PC-9 (cell line): ENCODE measurements at regions not wholly inside any gene's neighbourhood (a gene's known extent, or its start where the extent isn't known, plus 50 kb on each side); places are given as distances from the start of the nearest gene placed in this dataset.

Experiments used
- BruUV-seq: library from RNA; stranded (reverse); fragments of 400-500 nt; replicated peaks from 2 replicates; lab custom pipeline; 2021; lab: Mats Ljungman, UMichigan
- CTCF ChIA-PET: fragments of 300-600 bp; sonication (Branson Sonifier 250); formaldehyde crosslinking; loops from one replicate; lab custom pipeline; 2022; ENCODE audit warnings: antibody characterized with exemption; lab: Charles Lee
- POLR2A ChIA-PET: fragments of 300-600 bp; sonication (Branson Sonifier 250); formaldehyde crosslinking; loops from one replicate; lab custom pipeline; 2022; ENCODE audit warnings: antibody characterized with exemption; ENCODE audit not compliant: unreplicated experiment; lab: Charles Lee
- DNase-seq, 2 experiments: peaks; one replicate each; pipeline versions ENCODE4 v3.0.0 to v3.0.0-alpha.2; 2015 to 2022; ENCODE audit warnings: mixed read lengths in 1 of 2
- H2AFZ ChIP-seq: fragments of 200-600 bp; sonication (generic); 2 replicates; pipeline ENCODE4 v1.8.1; 2017; ENCODE audit warnings: antibody characterized with exemption
- H3F3A ChIP-seq: fragments of 200-600 bp; sonication (generic); 2 replicates; pipeline ENCODE4 v1.8.1; 2017; ENCODE audit warnings: antibody characterized with exemption, mild to moderate bottlenecking, low read depth; ENCODE audit not compliant: insufficient read depth
- H3K27ac ChIP-seq: fragments of 200-600 bp; sonication (generic); 2 replicates; pipeline ENCODE4 v1.6.1; 2016; ENCODE audit warnings: mixed run types
- H3K27me3 ChIP-seq: fragments of 200-600 bp; sonication (generic); 2 replicates; pipeline ENCODE4 v1.6.1; 2016; ENCODE audit warnings: low read depth, mixed run types; ENCODE audit not compliant: insufficient read depth
- H3K36me3 ChIP-seq: fragments of 200-600 bp; sonication (generic); 2 replicates; pipeline ENCODE4 v1.6.1; 2016; ENCODE audit warnings: low read depth, mixed run types
- H3K4me1 ChIP-seq: fragments of 200-600 bp; sonication (generic); replicated peaks from 2 replicates; pipeline ENCODE4 v1.6.1; 2016; ENCODE audit warnings: mixed run types; ENCODE audit not compliant: insufficient read depth
- H3K4me2 ChIP-seq: fragments of 200-600 bp; sonication (generic); 2 replicates; pipeline ENCODE4 v1.6.1; 2017; ENCODE audit warnings: mixed run types
- H3K4me3 ChIP-seq: fragments of 200-600 bp; sonication (generic); 2 replicates; pipeline ENCODE4 v1.6.1; 2016; ENCODE audit warnings: mixed run types
- H3K79me2 ChIP-seq: fragments of 200-600 bp; sonication (generic); 2 replicates; pipeline ENCODE4 v1.6.1; 2017; ENCODE audit warnings: low read depth, mixed run types
- H3K9me2 ChIP-seq: fragments of 200-600 bp; sonication (generic); 2 replicates; pipeline ENCODE4 v1.8.1; 2017; ENCODE audit warnings: mild to moderate bottlenecking; ENCODE audit not compliant: insufficient read depth
- H3K9me3 ChIP-seq: fragments of 200-600 bp; sonication (generic); 2 replicates; pipeline ENCODE4 v1.8.1; 2016; ENCODE audit warnings: low read depth; ENCODE audit not compliant: insufficient read depth
- H4K20me1 ChIP-seq: fragments of 200-600 bp; sonication (generic); 2 replicates; pipeline ENCODE4 v1.8.1; 2017; ENCODE audit not compliant: insufficient read depth
- EZH2 ChIP-seq: fragments of 200-600 bp; sonication (generic); IDR thresholded peaks from 2 replicates; pipeline ENCODE4 v1.8.0; 2017; ENCODE audit warnings: antibody characterized with exemption, low read depth
- intact Hi-C: fragments of 100-400 bp; cut with micrococcal nuclease; formaldehyde crosslinking; loops from one replicate; pipeline ENCODE4 v1.10.0; 2022; ENCODE audit not compliant: unreplicated experiment
- TF ChIP-seq, protein P1 (sequence below): fragments of 200-600 bp; sonication (generic); conservative IDR thresholded peaks from 2 replicates; pipeline ENCODE4 v1.6.1; 2017; ENCODE audit warnings: mixed run types, antibody characterized with exemption, mild to moderate bottlenecking, moderate library complexity

- intact Hi-C loops = no loop called here
These were observed 243.0 kb upstream of the SPRED2 start for GRCh38 chr2:65675350-65675749.

DNA sequence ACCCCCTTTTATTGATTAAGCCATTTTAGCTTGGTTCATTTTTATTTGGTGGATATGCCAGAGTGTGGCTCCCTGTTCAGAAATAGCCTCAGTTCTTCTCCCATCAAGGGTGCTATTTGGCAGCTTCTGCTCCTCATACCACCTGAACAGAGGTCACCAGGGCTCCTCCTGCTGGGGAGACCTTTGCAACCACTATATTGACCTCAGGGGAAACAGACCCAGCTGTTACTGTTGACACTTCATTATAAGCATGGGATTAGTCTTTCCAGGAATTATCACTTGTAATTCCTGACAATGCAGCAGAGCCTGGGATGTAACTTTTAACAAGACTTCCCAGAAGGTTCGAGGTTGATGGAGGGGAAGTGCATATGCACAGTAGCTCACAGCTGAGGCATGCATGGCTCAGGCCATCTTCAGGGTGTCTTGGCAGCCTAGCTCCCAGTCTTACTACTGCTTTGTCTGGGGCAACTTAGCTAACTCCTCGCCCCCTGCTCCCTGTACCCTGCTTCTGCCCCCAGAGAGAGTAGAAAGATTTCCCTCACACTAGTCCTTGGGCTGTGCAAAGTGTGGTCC, 239.4 kb upstream of the SPRED2 start:
- H3K79me2 ChIP-seq = no peaks in the 10 kb centered on the region
- no peaks in the 10 kb centered on the region for H3K36me3 ChIP-seq
- H3K27ac ChIP-seq = no peak overlapping the region
- peaks cover 7% of the 10 kb centered on the region; the same call in 1 of the 2 replicates for H3K27me3 ChIP-seq
- peaks cover 2% of the 10 kb centered on the region; the same call in 1 of the 2 replicates for H3K9me3 ChIP-seq
- ChIA-PET CTCF (no interaction called here), POLR2A (no interaction called here)
- no peaks in the 10 kb centered on the region for H4K20me1 ChIP-seq
- no peak for DNase-seq
- H3F3A ChIP-seq = no peaks in the 10 kb centered on the region
- no TSS peak for BruUV-seq
- TF ChIP-seq, protein P1, sequence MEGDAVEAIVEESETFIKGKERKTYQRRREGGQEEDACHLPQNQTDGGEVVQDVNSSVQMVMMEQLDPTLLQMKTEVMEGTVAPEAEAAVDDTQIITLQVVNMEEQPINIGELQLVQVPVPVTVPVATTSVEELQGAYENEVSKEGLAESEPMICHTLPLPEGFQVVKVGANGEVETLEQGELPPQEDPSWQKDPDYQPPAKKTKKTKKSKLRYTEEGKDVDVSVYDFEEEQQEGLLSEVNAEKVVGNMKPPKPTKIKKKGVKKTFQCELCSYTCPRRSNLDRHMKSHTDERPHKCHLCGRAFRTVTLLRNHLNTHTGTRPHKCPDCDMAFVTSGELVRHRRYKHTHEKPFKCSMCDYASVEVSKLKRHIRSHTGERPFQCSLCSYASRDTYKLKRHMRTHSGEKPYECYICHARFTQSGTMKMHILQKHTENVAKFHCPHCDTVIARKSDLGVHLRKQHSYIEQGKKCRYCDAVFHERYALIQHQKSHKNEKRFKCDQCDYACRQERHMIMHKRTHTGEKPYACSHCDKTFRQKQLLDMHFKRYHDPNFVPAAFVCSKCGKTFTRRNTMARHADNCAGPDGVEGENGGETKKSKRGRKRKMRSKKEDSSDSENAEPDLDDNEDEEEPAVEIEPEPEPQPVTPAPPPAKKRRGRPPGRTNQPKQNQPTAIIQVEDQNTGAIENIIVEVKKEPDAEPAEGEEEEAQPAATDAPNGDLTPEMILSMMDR = no peak
- no peak for TF ChIP-seq EZH2
- intact Hi-C loops = no loop called here
- no peaks in the 10 kb centered on the region for H3K9me2 ChIP-seq
- H3K4me2 ChIP-seq = no peak overlapping the region
- no peaks in the 10 kb centered on the region for H3K4me1 ChIP-seq
- no peak overlapping the region for H2AFZ ChIP-seq
- H3K4me3 ChIP-seq = no peak overlapping the region

More at GRCh38 chr2:65675350-65675749, 243.0 kb upstream of the SPRED2 start:
- ChIA-PET POLR2A (no interaction called here), CTCF (no interaction called here)
- Histone ChIP-seq H3K4me2 (no peak overlapping the region), H3K36me3 (no peaks in the 10 kb centered on the region), H3K4me1 (no peaks in the 10 kb centered on the region), H3K9me3 (no peaks in the 10 kb centered on the region), H3K9me2 (no peaks in the 10 kb centered on the region), H3K27me3 (peaks cover 7% of the 10 kb centered on the region; the same call in 1 of the 2 replicates), H3K27ac (no peak overlapping the region), H3K79me2 (no peaks in the 10 kb centered on the region), H3F3A (no peaks in the 10 kb centered on the region), H2AFZ (no peak overlapping the region), H4K20me1 (no peaks in the 10 kb centered on the region), H3K4me3 (no peak overlapping the region)
- BruUV-seq = no TSS peak
- TF ChIP-seq EZH2 = no peak
- TF ChIP-seq, protein P1 = no peak
- no peak for DNase-seq

- DNase-seq = no peak
- BruUV-seq = no TSS peak
- H3K27me3 ChIP-seq = peaks cover 4% of the 10 kb centered on the region; the same call in 1 of the 2 replicates
- no peaks in the 10 kb centered on the region for H3K79me2 ChIP-seq
- no peaks in the 10 kb centered on the region for H4K20me1 ChIP-seq
- H3K4me3 ChIP-seq = no peak overlapping the region
- CTCF ChIA-PET = no interaction called here
- H3K9me3 ChIP-seq = peaks cover 2% of the 10 kb centered on the region; the same call in 1 of the 2 replicates
- intact Hi-C loops = no loop called here
- POLR2A ChIA-PET = no interaction called here
- TF ChIP-seq, protein P1 = no peak
- TF ChIP-seq EZH2 = no peak
- no peaks in the 10 kb centered on the region for H3K4me1 ChIP-seq
- no peak overlapping the region for H3K27ac ChIP-seq
- no peaks in the 10 kb centered on the region for H3F3A ChIP-seq
- no peak overlapping the region for H2AFZ ChIP-seq
- no peaks in the 10 kb centered on the region for H3K9me2 ChIP-seq
- H3K36me3 ChIP-seq = no peaks in the 10 kb centered on the region
- H3K4me2 ChIP-seq = no peak overlapping the region
These were observed 237.2 kb upstream of the SPRED2 start for GRCh38 chr2:65669574-65669973.
